ENCODE measurements at regions not wholly inside any gene's neighbourhood (a gene's known extent, or its start where the extent isn't known, plus 50 kb on each side); places are given as distances from the start of the nearest gene placed in this dataset.

GRCh38 chr15:95429345-95429744 lies 901.2 kb upstream of the NR2F2 start:
- DNase-seq (ENCODE audit: low read depth in 3 of 3, low spot score in 1 of 3) = no peak

- DNase-seq (ENCODE audit: low read depth in 3 of 3, low spot score in 1 of 3) = no peak
These were observed 899.0 kb upstream of the NR2F2 start for GRCh38 chr15:95431518-95431917.

- no peak for DNase-seq (ENCODE audit: low read depth in 3 of 3, low spot score in 1 of 3)
These were observed 897.6 kb upstream of the NR2F2 start for GRCh38 chr15:95432878-95433405.

- no peak for DNase-seq (ENCODE audit: low read depth in 3 of 3, low spot score in 1 of 3)
These were observed 890.6 kb upstream of the NR2F2 start for GRCh38 chr15:95439922-95440376.

GRCh38 chr15:95440712-95441111 lies 889.8 kb upstream of the NR2F2 start:
- DNase-seq (ENCODE audit: low read depth in 3 of 3, low spot score in 1 of 3) = no peak

- no peak for DNase-seq (ENCODE audit: low read depth in 3 of 3, low spot score in 1 of 3)
These were observed 888.3 kb upstream of the NR2F2 start for GRCh38 chr15:95442107-95442719.

- no peak for DNase-seq (ENCODE audit: low read depth in 3 of 3, low spot score in 1 of 3)
These were observed 885.6 kb upstream of the NR2F2 start for GRCh38 chr15:95444860-95445259.

GRCh38 chr15:95446854-95447253 lies 883.6 kb upstream of the NR2F2 start:
- DNase-seq (ENCODE audit: low read depth in 3 of 3, low spot score in 1 of 3) = no peak

- DNase-seq (ENCODE audit: low read depth in 3 of 3, low spot score in 1 of 3) = no peak
These were observed 883.0 kb upstream of the NR2F2 start for GRCh38 chr15:95447486-95447885.

GRCh38 chr15:95448531-95449229 lies 881.8 kb upstream of the NR2F2 start:
- no peak for DNase-seq (ENCODE audit: low read depth in 3 of 3, low spot score in 1 of 3)

GRCh38 chr15:95449230-95449628 lies 881.3 kb upstream of the NR2F2 start:
- DNase-seq (ENCODE audit: low read depth in 3 of 3, low spot score in 1 of 3) = no peak

GRCh38 chr15:95450413-95450812 lies 880.1 kb upstream of the NR2F2 start:
- DNase-seq (ENCODE audit: low read depth in 3 of 3, low spot score in 1 of 3) = no peak

GRCh38 chr15:95451938-95452337 lies 878.6 kb upstream of the NR2F2 start:
- DNase-seq (ENCODE audit: low read depth in 3 of 3, low spot score in 1 of 3) = no peak

GRCh38 chr15:95454403-95455262 lies 875.9 kb upstream of the NR2F2 start:
- DNase-seq (ENCODE audit: low read depth in 3 of 3, low spot score in 1 of 3) = no peak

GRCh38 chr15:95457520-95457919 lies 873.0 kb upstream of the NR2F2 start:
- no peak for DNase-seq (ENCODE audit: low read depth in 3 of 3, low spot score in 1 of 3)

- no peak for DNase-seq (ENCODE audit: low read depth in 3 of 3, low spot score in 1 of 3)
These were observed 871.8 kb upstream of the NR2F2 start for GRCh38 chr15:95458721-95459120.

- no peak for DNase-seq (ENCODE audit: low read depth in 3 of 3, low spot score in 1 of 3)
These were observed 871.2 kb upstream of the NR2F2 start for GRCh38 chr15:95459273-95459672.

GRCh38 chr15:95464509-95464908 lies 866.0 kb upstream of the NR2F2 start:
- no peak for DNase-seq (ENCODE audit: low read depth in 3 of 3, low spot score in 1 of 3)

GRCh38 chr15:95468820-95469219 lies 861.7 kb upstream of the NR2F2 start:
- no peak for DNase-seq (ENCODE audit: low read depth in 3 of 3, low spot score in 1 of 3)

- DNase-seq (ENCODE audit: low read depth in 3 of 3, low spot score in 1 of 3) = no peak
These were observed 861.0 kb upstream of the NR2F2 start for GRCh38 chr15:95469496-95470000.

- DNase-seq (ENCODE audit: low read depth in 3 of 3, low spot score in 1 of 3) = no peak
These were observed 860.0 kb upstream of the NR2F2 start for GRCh38 chr15:95470529-95470928.

All from stimulated activated CD4-positive, alpha-beta T cell treated with anti-CD3 and anti-CD28 coated beads, TNF-alpha, amount 100 ng/mL, for 1 hour (primary cell).